Stomach (tissue), 8 donors: ENCODE measurements at regions not wholly inside any gene's neighbourhood (a gene's known extent, or its start where the extent isn't known, plus 50 kb on each side); places are given as distances from the start of the nearest gene placed in this dataset.

ENCODE experiments used
- DNase-seq, 2 donors: peaks; one replicate each; pipeline versions ENCODE4 v3.0.0 to v3.0.0-alpha.2; 2013 to 2019
- H3K27ac ChIP-seq, 5 donors: fragments of 200-600 bp in 4 of 5; sonication (generic) in 4 of 5; one replicate each; pipeline ENCODE4 v1.5.1; 2013 to 2019; ENCODE audit warnings: mild to moderate bottlenecking in 1 of 5, moderate library complexity in 1 of 5
- H3K27me3 ChIP-seq, 3 donors: fragments of 200-600 bp; sonication (generic); one replicate each; pipeline ENCODE4 v1.5.1; 2017 to 2019; ENCODE audit warnings: mixed run types in 1 of 3
- H3K36me3 ChIP-seq, 4 donors: fragments of 200-600 bp; sonication (generic); 1 replicate in 3 of 4; 2 replicates in 1 of 4; pipeline ENCODE4 v1.5.1; 2016 to 2019
- H3K4me1 ChIP-seq, 4 donors: fragments of 200-600 bp; sonication (generic); one replicate each; pipeline ENCODE4 v1.5.1; 2016 to 2019
- H3K4me3 ChIP-seq, 4 donors: fragments of 200-600 bp; sonication (generic) in 3 of 4; one replicate each; pipeline ENCODE4 v1.5.1; 2016 to 2019; ENCODE audit warnings: mild to moderate bottlenecking in 1 of 4
- H3K9me3 ChIP-seq, 4 donors: fragments of 200-600 bp; sonication (generic); one replicate each; pipeline ENCODE4 v1.5.1; 2016 to 2019
- CTCF ChIP-seq, 7 experiments: fragments of 450-650 bp in 4 of 7; fragments of 200-600 bp in 3 of 7; sonication (generic) in 3 of 7; IDR thresholded peaks; one replicate each; pipeline ENCODE4 v1.5.1; 2016 to 2019; ENCODE audit warnings: antibody characterized with exemption in 7 of 7, control low read depth in 2 of 7, mild to moderate bottlenecking in 1 of 7
- EP300 ChIP-seq: sonication (generic); formaldehyde crosslinking; IDR thresholded peaks from one replicate; pipeline ENCODE4 v1.6.1; 2017; ENCODE audit warnings: antibody characterized with exemption
- POLR2A ChIP-seq, 4 donors: fragments of 450-650 bp; IDR thresholded peaks; one replicate each; pipeline ENCODE4 v1.6.1; 2016; ENCODE audit warnings: antibody characterized with exemption in 4 of 4, control low read depth in 2 of 4, mild to moderate bottlenecking in 1 of 4, moderate library complexity in 1 of 4
- POLR2AphosphoS5 ChIP-seq, 3 donors: sonication (generic); formaldehyde crosslinking; IDR thresholded peaks; one replicate each; pipeline ENCODE4 v1.6.1; 2016; ENCODE audit warnings: antibody characterized with exemption in 3 of 3
- WGBS, 5 donors: extraction: QIAGEN DNeasy Blood & Tissue Kit in 3 of 5; methylation state at CpG; one replicate each; pipeline versions ENCODE4 v1.1.5 to v1.1.7; 2013 to 2018; 5-methylcytosine and 5-hydroxymethylcytosine counted together
- intact Hi-C: fragments of 100-400 bp; cut with DNase I; formaldehyde crosslinking; loops from one replicate; pipeline ENCODE4 v1.15.1; 2023; ENCODE audit warnings: low total_unique reads
- donor health status: healthy with polysubstance abuse.
- donor health status: Bipolar disorder and iron deficiency.
- donor health status: healthy.

GRCh38 chr6:117077300-117077699 is 188.1 kb upstream of the VGLL2 start:
- no peak overlapping the region for H3K4me3 ChIP-seq
- peaks cover 0 to 7% (median 2%) of the 10 kb centered on the region in 4 donors for H3K4me1 ChIP-seq
- DNase-seq: no peak
- H3K27me3 ChIP-seq: no peaks in the 10 kb centered on the region
- TF ChIP-seq POLR2AphosphoS5 (IDR thresholded peaks at IDR 0.05): no peak
- TF ChIP-seq CTCF (IDR thresholded peaks at IDR 0.05): no peak
- TF ChIP-seq POLR2A (IDR thresholded peaks at IDR 0.05): no peak
- TF ChIP-seq EP300: no peak
- peaks cover 0 to 4% (median 0%) of the 10 kb centered on the region in 4 donors for H3K9me3 ChIP-seq
- no peaks in the 10 kb centered on the region for H3K36me3 ChIP-seq
- 83 to 84% (median 84%) methylated on average over 4 of the region's 4 CpGs for WGBS, 5 donors
- intact Hi-C loops: no loop called here
- H3K27ac ChIP-seq: no peak overlapping the region

- TF ChIP-seq CTCF (IDR thresholded peaks at IDR 0.05) (no peak), POLR2A (IDR thresholded peaks at IDR 0.05) (no peak), POLR2AphosphoS5 (IDR thresholded peaks at IDR 0.05) (no peak), EP300 (no peak)
- Histone ChIP-seq H3K27ac (no peak overlapping the region), H3K9me3 (no peaks in the 10 kb centered on the region), H3K27me3 (no peaks in the 10 kb centered on the region), H3K4me3 (no peak overlapping the region), H3K36me3 (no peaks in the 10 kb centered on the region), H3K4me1 (peaks cover 0 to 7% (median 2%) of the 10 kb centered on the region in 4 donors)
- intact Hi-C loops: no loop called here
- 20 to 42% (median 37%) methylated on average over 2 of the region's 2 CpGs for WGBS, 5 donors
- DNase-seq: peak in 1 of 2 donors; percentile 12
Measured at GRCh38 chr6:117078624-117079023, 186.7 kb upstream of the VGLL2 start.

GRCh38 chr6:117079951-117080350 is 185.4 kb upstream of the VGLL2 start:
- intact Hi-C loops: no loop called here
- Histone ChIP-seq H3K9me3 (peaks cover 0 to 2% (median 0%) of the 10 kb centered on the region in 4 donors), H3K27me3 (no peaks in the 10 kb centered on the region), H3K27ac (no peak overlapping the region), H3K4me3 (no peak overlapping the region), H3K36me3 (no peaks in the 10 kb centered on the region), H3K4me1 (peaks cover 0 to 7% (median 2%) of the 10 kb centered on the region in 4 donors)
- no peak for TF ChIP-seq EP300
- no peak for DNase-seq
- 64 to 84% (median 74%) methylated on average over 2 of the region's 2 CpGs for WGBS, 5 donors

GRCh38 chr6:117089604-117090003 is 175.8 kb upstream of the VGLL2 start:
- no peak for DNase-seq
- Histone ChIP-seq H3K4me3 (no peak overlapping the region), H3K36me3 (no peaks in the 10 kb centered on the region), H3K27ac (no peak overlapping the region), H3K9me3 (peaks cover 0 to 13% (median 3%) of the 10 kb centered on the region in 4 donors), H3K4me1 (no peaks in the 10 kb centered on the region), H3K27me3 (no peaks in the 10 kb centered on the region)
- 86 to 94% (median 91%) methylated on average over 3 of the region's 3 CpGs for WGBS, 5 donors
- TF ChIP-seq POLR2A (IDR thresholded peaks at IDR 0.05) (no peak), POLR2AphosphoS5 (IDR thresholded peaks at IDR 0.05) (no peak), EP300 (no peak), CTCF (IDR thresholded peaks at IDR 0.05) (no peak)
- intact Hi-C loops: no loop called here

- WGBS, 5 donors: 54 to 80% (median 77%) methylated on average over 1 of the region's 1 CpG
- DNase-seq: no peak
- no peaks in the 10 kb centered on the region for H3K27me3 ChIP-seq
- H3K4me1 ChIP-seq: no peaks in the 10 kb centered on the region
- no peaks in the 10 kb centered on the region for H3K36me3 ChIP-seq
- intact Hi-C loops: no loop called here
- H3K27ac ChIP-seq: no peak overlapping the region
- H3K4me3 ChIP-seq: no peak overlapping the region
- TF ChIP-seq POLR2A (IDR thresholded peaks at IDR 0.05) (no peak), POLR2AphosphoS5 (IDR thresholded peaks at IDR 0.05) (no peak), CTCF (IDR thresholded peaks at IDR 0.05) (no peak), EP300 (no peak)
- peaks cover 0 to 10% (median 1%) of the 10 kb centered on the region in 4 donors for H3K9me3 ChIP-seq
Measured at GRCh38 chr6:117110146-117110545, 155.2 kb upstream of the VGLL2 start.
